WTC11 (cell line): ENCODE measurements at regions not wholly inside any gene's neighbourhood (a gene's known extent, or its start where the extent isn't known, plus 50 kb on each side); places are given as distances from the start of the nearest gene placed in this dataset.

ENCODE experiments used
- ATAC-seq: fragments of 200-7000 bp; cut with Tn5 transposase; 2 replicates; pipeline ENCODE4 v1.10.0; 2021; ENCODE audit warnings: mild to moderate bottlenecking, moderate library complexity
- CTCF ChIA-PET: fragments of 300-600 bp; sonication (Branson Sonifier 250); formaldehyde crosslinking; loops from one replicate; lab custom pipeline; 2021; ENCODE audit warnings: antibody characterized with exemption; lab: Charles Lee
- POLR2A ChIA-PET: fragments of 350-600 bp; sonication (Branson Sonifier 250); formaldehyde crosslinking; loops from one replicate; lab custom pipeline; 2021; ENCODE audit warnings: antibody characterized with exemption; lab: Charles Lee
- DNase-seq: peaks from one replicate; pipeline ENCODE4 v3.0.0; 2021; ENCODE audit warnings: low spot score
- H3K27ac Mint-ChIP-seq: 2 replicates; pipeline ENCODE4 v1.8.0; 2021; ENCODE audit warnings: mixed read lengths
- H3K27me3 Mint-ChIP-seq: 2 replicates; pipeline ENCODE4 v1.8.0; 2021; ENCODE audit warnings: low read depth, mild to moderate bottlenecking, moderate library complexity, mixed read lengths
- H3K36me3 Mint-ChIP-seq: 2 replicates; pipeline ENCODE4 v1.8.0; 2021; ENCODE audit warnings: mixed read lengths
- H3K4me1 Mint-ChIP-seq: 2 replicates; pipeline ENCODE4 v1.8.0; 2022; ENCODE audit warnings: mixed read lengths
- H3K4me3 Mint-ChIP-seq: 2 replicates; pipeline ENCODE4 v1.8.0; 2021; ENCODE audit warnings: mild to moderate bottlenecking, moderate library complexity, mixed read lengths
- H3K9me3 Mint-ChIP-seq: 2 replicates; pipeline ENCODE4 v1.8.0; 2021; ENCODE audit warnings: mixed read lengths
- CBFB ChIP-seq: sonication (generic); formaldehyde crosslinking; IDR thresholded peaks from 2 replicates; pipeline ENCODE4 v1.8.1; 2022; ENCODE audit warnings: mild to moderate bottlenecking, low read depth, missing genetic modification reagents
- E2F4 ChIP-seq: sonication (generic); formaldehyde crosslinking; IDR thresholded peaks from 2 replicates; pipeline ENCODE4 v1.8.1; 2022; ENCODE audit warnings: low read depth, mild to moderate bottlenecking, moderate library complexity, missing genetic modification reagents, borderline replicate concordance
- ELF4 ChIP-seq: sonication (generic); formaldehyde crosslinking; IDR thresholded peaks from 2 replicates; pipeline ENCODE4 v1.8.1; 2022; ENCODE audit warnings: low read depth, mild to moderate bottlenecking, moderate library complexity, missing genetic modification reagents
- ETV6 ChIP-seq: sonication (generic); formaldehyde crosslinking; IDR thresholded peaks from 2 replicates; pipeline ENCODE4 v1.8.1; 2022; ENCODE audit warnings: mild to moderate bottlenecking, missing genetic modification reagents
- FOXK1 ChIP-seq: sonication (generic); formaldehyde crosslinking; IDR thresholded peaks from 2 replicates; pipeline ENCODE4 v1.8.0; 2022; ENCODE audit warnings: mild to moderate bottlenecking, moderate library complexity, missing genetic modification reagents
- IRF1 ChIP-seq: sonication (generic); formaldehyde crosslinking; IDR thresholded peaks from 2 replicates; pipeline ENCODE4 v1.8.0; 2023; ENCODE audit warnings: missing genetic modification reagents
- MAX ChIP-seq: sonication (generic); formaldehyde crosslinking; IDR thresholded peaks from 2 replicates; pipeline ENCODE4 v1.8.0; 2022; ENCODE audit warnings: mild to moderate bottlenecking, missing genetic modification reagents
- SOX15 ChIP-seq: fragments of 250-450 bp; sonication (Bioruptor Pico); IDR thresholded peaks from 2 replicates; pipeline ENCODE4 v1.9.0; 2021; ENCODE audit warnings: mild to moderate bottlenecking
- SP1 ChIP-seq: sonication (generic); formaldehyde crosslinking; conservative IDR thresholded peaks from 2 replicates; pipeline ENCODE4 v1.8.1; 2022; ENCODE audit warnings: missing genetic modification reagents
- USF1 ChIP-seq: sonication (generic); formaldehyde crosslinking; IDR thresholded peaks from 2 replicates; pipeline ENCODE4 v1.8.0; 2022; ENCODE audit warnings: mild to moderate bottlenecking, missing genetic modification reagents
- USF2 ChIP-seq: sonication (generic); formaldehyde crosslinking; IDR thresholded peaks from 2 replicates; pipeline ENCODE4 v1.8.1; 2023; ENCODE audit warnings: mild to moderate bottlenecking, missing genetic modification reagents, moderate library complexity
- ZNF138 ChIP-seq: sonication (generic); formaldehyde crosslinking; conservative IDR thresholded peaks from 2 replicates; pipeline ENCODE4 v1.8.1; 2022; ENCODE audit warnings: mild to moderate bottlenecking, moderate library complexity, missing genetic modification reagents
- ZNF219 ChIP-seq: sonication (generic); formaldehyde crosslinking; IDR thresholded peaks from 2 replicates; pipeline ENCODE4 v1.8.0; 2023; ENCODE audit warnings: missing genetic modification reagents, mild to moderate bottlenecking, borderline replicate concordance
- ZNF416 ChIP-seq: fragments of 250-450 bp; sonication (Bioruptor Pico); IDR thresholded peaks from 2 replicates; pipeline ENCODE4 v1.9.0; 2021; ENCODE audit warnings: mild to moderate bottlenecking, inconsistent platforms
- ZNF532 ChIP-seq: fragments of 250-450 bp; sonication (Bioruptor Pico); IDR thresholded peaks from 2 replicates; pipeline ENCODE4 v1.9.0; 2021; ENCODE audit warnings: mild to moderate bottlenecking, borderline replicate concordance

GRCh38 chr5:27328480-27328879 lies 290.1 kb upstream of the CDH9 start (continued):
- TF ChIP-seq ZNF532 (CRISPR knock-in tag): no peak

- DNase-seq: no peak
Observed at GRCh38 chr5:27325513-27325912, 287.1 kb upstream of the CDH9 start.

More at GRCh38 chr5:27325513-27325912, 287.1 kb upstream of the CDH9 start:
- TF ChIP-seq ZNF219 (CRISPR knock-in tag) (no peak), ZNF532 (CRISPR knock-in tag) (no peak), FOXK1 (no peak), MAX (CRISPR knock-in tag) (no peak), SOX15 (CRISPR knock-in tag) (no peak), ETV6 (no peak), SP1 (CRISPR knock-in tag) (no peak), ZNF416 (CRISPR knock-in tag) (no peak), ELF4 (CRISPR knock-in tag) (no peak), USF1 (CRISPR knock-in tag) (no peak), USF2 (CRISPR knock-in tag) (no peak), IRF1 (CRISPR knock-in tag) (no peak), ZNF138 (no peak), CBFB (no peak), E2F4 (no peak)
- ChIA-PET CTCF (no interaction called here), POLR2A (no interaction called here)
- Mint-ChIP-seq H3K4me3 (no peak overlapping the region), H3K4me1 (peaks cover 10% of the 10 kb centered on the region), H3K27me3 (no peaks in the 10 kb centered on the region; the same call in 1 of the 2 replicates), H3K27ac (no peak overlapping the region), H3K36me3 (peaks cover 9% of the 10 kb centered on the region), H3K9me3 (peaks cover 14% of the 10 kb centered on the region)
- no peak for ATAC-seq
